Fibroblast of skin of left quadriceps (primary cell): ENCODE measurements at regions not wholly inside any gene's neighbourhood (a gene's known extent, or its start where the extent isn't known, plus 50 kb on each side); places are given as distances from the start of the nearest gene placed in this dataset.
"Not testable (repeated sequence)": the region's sequence is repeated elsewhere in the genome, so short reads cannot be mapped to it uniquely, and the experiment has no call there.

ENCODE experiments used
- DNase-seq, 2 experiments: peaks; one replicate each; pipeline ENCODE4 v3.0.0-alpha.2; 2013; ENCODE audit warnings: low read depth in 2 of 2

GRCh38 chr4:128454281-128454871 is 166.8 kb upstream of the PGRMC2 start:
- DNase-seq: peak; percentile 91 to 92

GRCh38 chr4:128452415-128452814 is 164.8 kb upstream of the PGRMC2 start:
- DNase-seq: no peak

- DNase-seq: no peak
Measured at GRCh38 chr4:128451270-128451905, 163.8 kb upstream of the PGRMC2 start.

- DNase-seq: no peak
Measured at GRCh38 chr4:128450326-128451120, 162.9 kb upstream of the PGRMC2 start.

GRCh38 chr4:128449251-128449650 is 161.6 kb upstream of the PGRMC2 start:
- DNase-seq: no peak

GRCh38 chr4:128444544-128445302 is 157.1 kb upstream of the PGRMC2 start:
- no peak for DNase-seq

GRCh38 chr4:128440923-128441322 is 153.3 kb upstream of the PGRMC2 start:
- no peak for DNase-seq

- not testable (repeated sequence) for DNase-seq
Measured at GRCh38 chr4:128437023-128437422, 149.4 kb upstream of the PGRMC2 start.

- not testable (repeated sequence) for DNase-seq
Measured at GRCh38 chr4:128429023-128429613, 141.5 kb upstream of the PGRMC2 start.

GRCh38 chr4:128428397-128428796 is 140.8 kb upstream of the PGRMC2 start:
- no peak for DNase-seq

- DNase-seq: peak; percentile 42 to 52
Measured at GRCh38 chr4:128427832-128428366, 140.3 kb upstream of the PGRMC2 start.

GRCh38 chr4:128424527-128425497 is 137.2 kb upstream of the PGRMC2 start:
- peak in 1 of 2 experiments; percentile 1 for DNase-seq

- not testable (repeated sequence) for DNase-seq
Measured at GRCh38 chr4:128422296-128422695, 134.7 kb upstream of the PGRMC2 start.

- DNase-seq: no peak
Measured at GRCh38 chr4:128416921-128417320, 129.3 kb upstream of the PGRMC2 start.

- no peak for DNase-seq
Measured at GRCh38 chr4:128410037-128410436, 122.4 kb upstream of the PGRMC2 start.

GRCh38 chr4:128403586-128403985 is 116.0 kb upstream of the PGRMC2 start:
- DNase-seq: no peak

- no peak for DNase-seq
Measured at GRCh38 chr4:128394778-128395177, 107.2 kb upstream of the PGRMC2 start.

- DNase-seq: peak; percentile 90 to 93
Measured at GRCh38 chr4:128393101-128393704, 105.6 kb upstream of the PGRMC2 start.

- DNase-seq: no peak
Measured at GRCh38 chr4:128390475-128390996, 102.9 kb upstream of the PGRMC2 start.

GRCh38 chr4:128388796-128389195 is 101.2 kb upstream of the PGRMC2 start:
- no peak for DNase-seq
